NCI-H1694 (cell line): ENCODE measurements at regions not wholly inside any gene's neighbourhood (a gene's known extent, or its start where the extent isn't known, plus 50 kb on each side); places are given as distances from the start of the nearest gene placed in this dataset.

Experiments
- DNase-seq: peaks from one replicate; lab custom pipeline; 2025; lab: John Stamatoyannopoulos, UW

DNA sequence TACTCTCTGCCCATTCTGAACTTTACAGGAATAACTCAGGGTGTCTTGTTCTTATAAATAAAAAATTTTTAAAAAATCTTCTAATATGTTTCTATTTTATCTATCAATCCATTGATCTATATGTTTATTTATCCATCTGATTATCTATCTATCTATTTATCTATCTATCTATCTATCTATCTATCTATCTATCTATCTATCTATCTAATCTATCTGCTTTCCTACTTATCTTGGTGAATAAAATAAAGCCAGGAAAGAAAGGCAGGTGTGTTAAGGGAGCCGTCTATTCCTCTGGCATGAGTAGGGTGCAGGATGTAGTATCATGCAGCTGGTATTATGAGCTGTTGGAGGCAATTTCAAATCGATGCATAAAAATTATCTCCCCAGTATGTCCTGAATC lies 153.0 kb downstream of the FOXA2 start:
- no peak for DNase-seq

DNA sequence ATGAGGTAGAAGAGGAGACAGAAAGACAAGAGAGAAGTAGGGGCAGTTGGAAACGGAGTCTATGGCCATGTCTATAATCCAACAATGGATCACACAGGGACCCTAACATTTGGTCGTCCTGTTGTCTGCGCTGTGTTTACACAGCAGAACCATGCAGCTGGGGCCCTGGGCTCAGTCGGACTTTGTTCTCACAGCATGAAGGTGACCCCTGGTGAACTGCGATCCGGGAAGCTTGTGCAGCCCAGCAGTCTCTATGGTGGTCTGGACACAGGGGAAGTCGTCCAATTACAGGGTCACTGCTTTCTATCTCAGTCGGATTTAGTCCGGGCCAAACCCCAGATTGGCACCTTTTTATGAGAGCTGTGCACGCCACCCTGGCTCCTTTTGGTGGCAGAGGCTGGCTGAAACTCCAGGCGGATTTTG lies 153.6 kb downstream of the FOXA2 start:
- no peak for DNase-seq

DNA sequence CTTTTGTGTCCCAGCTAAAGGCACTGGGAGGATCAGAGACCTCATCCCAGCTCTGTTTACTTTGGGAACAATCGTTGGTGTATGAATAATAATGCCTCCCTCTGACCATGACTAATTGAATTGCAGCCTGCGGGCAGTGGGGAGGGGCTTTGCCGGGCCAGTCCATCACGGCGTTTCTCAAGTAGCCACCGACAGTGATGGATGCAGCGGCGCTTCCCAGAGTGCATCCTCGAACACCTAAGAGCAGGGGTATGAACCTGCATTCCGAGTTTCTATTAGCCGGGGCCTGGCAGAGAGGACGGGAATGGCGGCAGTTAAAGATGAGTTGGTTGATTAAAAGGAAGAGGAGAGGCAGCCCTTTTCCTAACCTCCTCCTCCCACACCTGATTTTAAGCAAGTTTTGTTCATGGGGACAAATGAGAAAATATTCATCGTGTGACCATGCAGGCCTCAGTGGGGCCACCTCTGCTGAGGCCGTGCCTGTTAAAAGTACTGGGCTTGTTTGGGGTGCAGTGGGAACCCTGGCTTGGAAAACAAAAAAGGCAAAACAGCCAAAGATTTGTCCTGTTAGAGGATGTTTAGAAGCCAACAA lies 154.1 kb downstream of the FOXA2 start:
- no peak for DNase-seq

DNA sequence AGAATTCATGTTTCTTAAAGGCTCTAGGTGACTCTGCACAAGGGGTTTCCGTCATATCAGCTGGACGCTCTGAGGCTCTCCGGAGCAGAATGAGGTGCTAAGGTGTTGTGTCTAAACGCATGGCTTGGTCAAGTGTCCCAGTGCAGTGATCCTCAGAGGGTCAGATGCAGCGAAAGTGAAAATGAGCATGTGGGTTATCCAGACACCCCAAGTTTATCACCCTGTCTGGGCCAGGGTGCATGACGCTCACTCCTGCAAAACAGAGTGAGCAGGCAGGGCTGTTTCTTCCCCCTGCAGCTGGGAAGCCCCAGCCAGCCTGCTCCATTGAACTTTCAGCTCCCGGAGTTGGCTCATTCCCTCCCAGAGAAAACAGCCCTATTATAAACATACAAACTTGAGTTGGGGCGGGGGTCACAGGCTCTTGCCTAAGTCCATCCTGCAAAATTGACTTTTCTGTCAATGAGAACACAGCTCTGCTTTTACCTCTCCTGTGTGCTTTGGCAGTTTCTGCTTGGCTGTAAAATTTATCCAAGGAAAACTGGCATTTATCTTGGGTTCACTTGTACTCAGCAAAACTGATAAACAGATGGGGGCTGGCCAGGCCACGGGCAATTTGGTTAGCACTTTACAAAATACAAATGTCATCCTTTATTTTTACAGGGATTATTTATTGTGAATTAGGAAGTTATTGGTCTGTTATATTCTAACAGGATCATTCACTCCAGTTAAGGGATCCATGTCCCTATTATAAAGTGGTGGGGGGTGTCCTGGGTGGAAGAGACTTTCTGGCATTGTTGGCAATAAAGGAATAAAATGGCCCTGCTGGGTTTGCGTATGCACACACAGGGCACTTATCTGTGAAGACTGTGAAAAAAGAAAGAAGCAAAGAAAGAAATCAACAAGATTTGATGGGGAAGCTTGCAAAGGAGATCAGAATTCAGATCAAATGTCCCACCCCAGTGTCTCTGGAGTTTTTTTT lies 154.9 kb downstream of the FOXA2 start:
- no peak for DNase-seq

DNA sequence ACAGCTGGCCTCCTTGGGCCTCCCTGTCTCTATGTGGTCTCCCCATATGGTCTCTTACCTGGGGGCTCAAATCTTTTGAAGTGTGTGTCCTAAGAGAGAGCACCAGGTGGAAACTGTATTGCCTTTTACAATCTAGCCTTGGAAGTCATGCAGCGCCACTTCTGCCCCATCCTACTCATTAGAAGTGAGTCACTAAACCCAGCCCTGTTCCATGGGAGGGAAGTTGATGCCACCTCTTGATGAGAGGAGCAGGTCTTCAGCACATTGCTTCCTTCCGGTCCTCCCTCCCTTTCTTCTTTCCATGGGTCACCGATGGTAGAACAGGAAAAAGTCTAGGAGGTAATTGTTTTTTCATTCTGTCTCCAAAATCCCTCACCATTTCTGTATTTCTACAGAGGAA lies 156.3 kb downstream of the FOXA2 start:
- DNase-seq, result no peak

DNA sequence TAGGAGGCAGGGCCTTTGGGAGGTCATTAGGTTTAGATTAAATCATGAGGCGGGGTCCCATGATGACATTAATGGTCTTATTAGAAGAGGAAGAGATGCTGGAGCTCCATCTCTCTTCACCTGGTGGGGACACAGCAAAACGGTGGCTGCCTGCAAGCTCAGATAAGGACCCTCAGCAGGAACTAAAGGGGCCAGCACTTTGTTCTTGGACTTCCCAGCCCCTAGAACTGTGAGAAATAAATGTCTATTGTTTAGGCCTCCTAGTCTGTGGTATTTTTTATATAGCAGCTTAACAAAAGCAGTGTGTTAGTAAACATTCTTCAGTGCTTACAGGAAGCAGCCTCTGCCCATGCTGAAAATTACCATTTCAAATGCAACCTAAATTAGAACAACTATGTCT lies 157.6 kb downstream of the FOXA2 start:
- DNase-seq, result no peak

DNA sequence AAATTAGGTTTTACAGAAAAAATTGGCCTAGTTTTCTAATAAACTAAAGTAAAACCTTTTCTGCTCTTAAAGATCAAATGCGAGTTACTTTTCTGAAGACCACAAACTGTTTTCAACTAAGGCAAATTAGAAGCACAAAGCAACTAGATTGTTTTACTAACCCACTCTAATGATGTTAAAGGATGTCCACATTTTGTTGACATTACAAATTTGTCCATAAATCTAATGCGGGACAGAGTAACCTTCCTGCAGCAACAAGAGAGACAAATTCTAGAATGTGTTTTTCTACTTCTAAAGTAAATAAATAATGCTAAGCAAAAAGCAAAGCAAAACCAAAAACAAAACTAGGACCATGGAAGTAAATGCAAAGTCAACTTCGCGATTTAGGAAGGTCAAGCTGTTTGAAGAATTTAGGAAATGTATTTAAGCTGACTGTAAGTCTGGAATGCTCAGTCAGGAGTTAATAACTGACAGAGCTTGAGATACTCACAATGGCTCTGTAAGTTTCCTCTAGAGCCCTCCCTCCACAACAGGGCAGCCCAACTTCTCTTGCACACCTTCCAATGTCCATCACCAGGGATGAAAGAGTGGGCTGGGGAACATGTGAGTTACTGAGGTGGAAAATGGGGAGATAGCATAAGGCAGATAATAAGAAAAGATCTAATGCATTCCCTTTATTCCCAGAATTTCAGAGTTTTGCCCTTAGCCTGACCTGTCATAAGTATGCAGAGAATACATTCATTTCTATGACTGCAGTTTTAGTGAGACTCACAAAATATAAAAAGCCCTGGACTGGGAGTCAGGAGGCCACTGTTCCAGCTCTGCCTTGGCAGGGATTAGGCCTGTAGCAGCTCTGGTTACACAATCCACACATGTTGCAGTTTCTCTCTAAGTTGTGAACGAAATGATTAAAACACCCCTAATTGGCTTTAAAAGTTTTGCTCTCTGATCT lies 158.8 kb downstream of the FOXA2 start:
- DNase-seq, result no peak

DNA sequence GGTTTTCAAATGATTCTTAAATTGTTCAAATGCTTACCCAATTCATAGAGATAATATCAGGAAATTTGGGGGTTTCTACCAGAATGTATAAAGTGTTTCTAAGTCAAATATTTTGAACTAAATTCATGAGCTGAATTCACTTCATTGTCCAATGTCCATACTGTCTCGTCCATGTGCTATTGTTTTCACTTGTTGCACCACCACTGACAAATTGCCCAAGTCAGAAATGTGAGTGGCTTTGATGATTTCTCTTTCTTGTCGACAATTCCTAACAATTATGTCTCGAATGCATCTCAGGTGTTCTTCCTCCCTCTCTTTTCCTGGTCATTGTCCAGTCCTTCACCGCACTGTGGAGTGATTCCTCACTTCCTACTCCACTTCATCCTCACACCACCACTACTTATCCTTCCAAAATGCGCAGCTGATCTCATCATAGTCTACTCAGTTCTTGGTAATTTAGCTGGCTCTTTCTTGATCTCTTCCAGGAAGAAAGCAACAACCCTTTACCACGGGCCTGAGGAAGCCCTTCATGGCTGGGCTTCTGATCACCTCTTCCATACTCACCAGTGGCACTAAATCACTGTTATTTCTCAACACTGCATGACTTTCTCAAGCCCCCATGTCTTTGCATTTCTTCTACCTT lies 161.1 kb downstream of the FOXA2 start:
- no peak for DNase-seq

DNA sequence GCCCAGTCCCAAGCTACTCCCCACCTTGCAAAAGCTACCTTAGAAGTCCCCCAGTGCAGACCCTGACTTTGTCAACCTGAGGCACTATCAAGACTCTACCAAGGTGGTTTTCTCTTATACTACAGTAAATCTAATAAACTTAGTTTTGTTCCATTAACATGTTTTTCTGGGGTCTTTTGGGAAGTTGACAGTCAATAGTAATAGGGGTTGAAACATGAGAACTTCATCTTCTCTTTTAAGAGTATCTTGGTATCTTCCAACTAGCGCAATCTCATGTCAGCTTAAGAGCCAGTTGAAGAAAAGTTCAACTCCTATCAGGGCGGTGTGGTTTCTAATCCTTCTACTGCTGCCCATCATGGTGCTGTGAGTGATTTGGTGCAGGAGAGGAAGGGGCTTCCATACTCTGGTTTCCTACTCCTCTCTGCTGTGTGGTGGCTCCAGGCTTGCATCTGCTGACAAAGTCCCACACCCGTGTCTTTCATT lies 164.2 kb downstream of the FOXA2 start:
- no peak for DNase-seq

DNA sequence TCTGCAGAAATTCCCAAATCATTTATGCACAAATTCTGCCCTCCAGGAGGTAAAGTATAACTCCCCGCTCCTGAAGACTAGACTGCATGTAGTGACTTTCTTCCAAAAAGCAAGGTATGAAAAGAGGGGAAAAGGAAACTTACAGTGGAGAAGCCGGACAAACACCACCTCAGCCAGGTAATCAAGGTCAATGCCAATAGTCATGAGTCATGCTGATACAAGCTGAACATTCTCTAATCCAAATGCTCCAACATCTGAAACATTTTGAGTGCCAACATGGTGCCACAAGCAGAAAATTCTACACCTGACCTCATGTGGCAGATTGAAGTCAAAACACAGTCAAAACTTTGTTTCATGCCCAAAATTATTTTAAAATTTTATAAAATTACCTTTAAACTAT lies 165.6 kb downstream of the FOXA2 start:
- DNase-seq, result no peak

DNA sequence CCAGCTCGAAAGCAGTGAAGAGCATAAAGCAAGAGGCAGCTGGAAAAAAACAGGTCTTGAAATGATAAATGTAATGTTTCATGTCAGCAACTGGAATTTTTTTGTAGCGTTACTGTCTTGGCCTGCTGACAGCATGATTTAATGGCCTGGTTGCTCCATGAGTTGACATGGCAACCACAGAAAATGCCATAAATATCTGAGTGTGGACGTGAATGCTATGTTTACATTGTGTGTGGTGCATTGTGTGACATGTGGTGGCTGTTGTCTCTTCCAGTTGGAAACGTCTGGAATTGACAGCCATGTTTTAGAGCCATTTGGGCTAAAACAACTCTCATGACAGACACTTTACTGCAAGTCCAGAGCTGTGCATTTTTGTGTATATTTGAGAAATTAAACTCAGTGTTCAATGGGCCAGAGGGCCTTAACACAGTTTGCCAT lies 170.0 kb downstream of the FOXA2 start:
- DNase-seq, result no peak

DNA sequence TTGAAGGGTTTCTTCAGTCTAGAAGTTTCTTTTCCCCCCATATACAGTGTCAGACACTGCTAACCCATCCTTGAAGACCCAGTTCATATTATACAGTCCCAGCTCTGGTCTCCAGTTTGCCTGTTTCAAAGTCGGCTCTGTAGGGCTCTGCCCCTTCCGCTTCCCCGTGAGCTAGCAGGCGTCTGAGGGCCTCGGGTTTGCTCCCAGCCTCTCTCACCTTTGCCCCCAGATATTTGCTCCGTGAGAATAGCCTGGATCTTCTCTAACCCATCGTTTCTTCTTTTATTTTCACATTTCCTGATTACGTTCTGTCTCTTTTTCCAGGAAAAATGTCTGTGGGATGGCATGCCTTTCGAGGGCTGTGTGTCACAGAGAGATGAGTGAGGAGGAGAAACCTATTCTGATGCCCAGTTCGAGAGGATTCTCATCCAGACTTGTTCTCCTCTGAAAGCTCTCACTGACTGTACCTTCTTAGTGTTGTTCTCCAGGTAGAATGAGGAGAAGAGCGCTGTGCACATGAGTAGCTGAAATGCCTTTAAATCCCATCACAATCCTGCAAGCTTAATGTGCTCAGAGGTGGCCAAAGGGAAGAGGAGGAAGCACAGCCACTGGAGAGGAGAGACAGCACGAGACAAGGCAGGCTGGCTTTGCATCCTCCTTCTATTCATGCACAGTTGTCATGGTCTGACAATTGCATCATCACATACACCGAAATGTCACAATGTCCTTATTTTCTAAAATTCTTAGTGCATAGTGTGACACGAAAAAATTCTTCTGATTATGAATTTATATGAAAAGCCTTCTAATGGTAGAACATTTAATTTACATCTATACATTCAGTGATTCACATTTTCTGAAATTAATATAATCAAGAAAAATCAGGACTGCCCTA lies 171.1 kb downstream of the FOXA2 start:
- no peak for DNase-seq

DNA sequence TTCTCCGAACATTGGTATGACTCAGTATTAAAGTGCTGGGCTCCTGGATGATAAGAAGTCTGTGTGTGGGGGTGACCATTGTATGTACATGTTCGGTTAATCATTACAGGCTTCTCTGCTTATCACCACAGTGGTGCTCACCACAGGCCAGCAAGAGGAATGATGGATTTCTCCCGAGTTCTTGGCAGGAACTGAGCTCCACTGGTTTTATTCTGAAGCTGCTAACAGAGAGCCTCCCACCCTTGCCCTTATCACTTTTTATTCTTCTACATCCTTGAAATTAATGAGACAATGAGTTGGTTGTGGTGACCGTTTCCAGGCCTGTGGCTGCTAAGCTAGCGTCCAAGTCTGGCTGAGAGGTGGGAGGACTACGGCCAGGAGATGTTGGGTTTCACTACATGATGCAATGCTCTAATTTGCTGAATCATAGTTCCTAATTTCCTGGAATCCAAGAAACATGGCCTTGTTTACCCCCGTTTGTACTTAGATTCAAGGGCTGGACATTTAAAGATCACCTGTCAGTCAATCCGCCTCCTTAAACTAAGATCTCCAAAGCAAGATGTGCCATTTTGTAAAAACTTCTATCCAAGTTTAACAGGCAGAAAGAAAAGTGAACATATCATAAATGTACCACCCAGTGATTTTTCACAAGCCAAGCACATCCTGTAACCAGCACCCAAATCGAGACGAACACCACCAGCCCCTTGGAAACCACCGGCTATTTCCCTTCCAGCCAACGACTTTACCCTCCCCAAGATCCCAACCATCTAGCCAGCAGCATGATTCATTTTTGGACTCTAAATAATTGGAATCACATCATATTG lies 172.5 kb downstream of the FOXA2 start:
- no peak for DNase-seq

DNA sequence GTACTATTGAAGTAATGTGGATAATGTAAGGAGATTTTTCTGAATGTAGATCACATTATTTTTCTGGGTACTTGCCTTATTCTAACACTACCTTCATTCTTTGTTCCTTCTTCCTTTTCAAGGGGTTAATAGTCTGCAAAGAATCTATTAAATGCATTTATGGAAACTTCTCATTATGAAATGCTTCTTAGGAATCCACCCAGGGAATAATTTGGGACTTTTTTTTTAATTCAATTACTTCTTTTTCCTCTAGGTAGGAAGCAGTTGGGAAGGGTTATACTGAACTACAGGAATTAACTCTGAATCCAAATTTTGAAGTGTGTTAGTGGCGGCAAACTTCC lies 173.1 kb downstream of the FOXA2 start:
- DNase-seq, result no peak

DNA sequence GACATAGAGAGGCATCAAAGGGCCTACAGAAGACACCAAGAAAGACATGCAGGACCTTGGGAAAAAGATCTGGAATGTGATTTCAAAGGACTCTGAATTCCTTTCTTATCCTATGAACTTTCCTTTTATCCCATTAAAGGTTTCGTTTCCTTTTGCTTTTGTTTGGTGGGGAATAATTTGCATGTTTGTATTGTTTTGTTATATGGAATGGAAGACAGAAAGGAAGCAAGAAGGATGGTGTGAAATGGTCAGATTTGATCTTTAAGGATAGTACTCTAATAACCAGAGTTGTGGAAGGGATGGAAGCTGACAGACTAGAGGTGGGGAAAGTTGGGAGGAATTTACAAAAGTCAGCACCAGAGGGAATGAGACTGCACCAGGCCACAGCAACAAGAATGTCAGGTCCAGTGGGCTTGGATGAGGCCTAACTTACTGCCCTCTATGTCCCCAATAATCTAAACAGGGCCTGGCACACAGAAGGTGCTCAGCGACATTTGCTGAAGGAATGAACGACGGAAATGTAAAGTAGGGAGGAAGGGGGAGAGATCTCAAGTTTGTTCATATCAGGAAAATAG lies 173.7 kb downstream of the FOXA2 start:
- no peak for DNase-seq

DNA sequence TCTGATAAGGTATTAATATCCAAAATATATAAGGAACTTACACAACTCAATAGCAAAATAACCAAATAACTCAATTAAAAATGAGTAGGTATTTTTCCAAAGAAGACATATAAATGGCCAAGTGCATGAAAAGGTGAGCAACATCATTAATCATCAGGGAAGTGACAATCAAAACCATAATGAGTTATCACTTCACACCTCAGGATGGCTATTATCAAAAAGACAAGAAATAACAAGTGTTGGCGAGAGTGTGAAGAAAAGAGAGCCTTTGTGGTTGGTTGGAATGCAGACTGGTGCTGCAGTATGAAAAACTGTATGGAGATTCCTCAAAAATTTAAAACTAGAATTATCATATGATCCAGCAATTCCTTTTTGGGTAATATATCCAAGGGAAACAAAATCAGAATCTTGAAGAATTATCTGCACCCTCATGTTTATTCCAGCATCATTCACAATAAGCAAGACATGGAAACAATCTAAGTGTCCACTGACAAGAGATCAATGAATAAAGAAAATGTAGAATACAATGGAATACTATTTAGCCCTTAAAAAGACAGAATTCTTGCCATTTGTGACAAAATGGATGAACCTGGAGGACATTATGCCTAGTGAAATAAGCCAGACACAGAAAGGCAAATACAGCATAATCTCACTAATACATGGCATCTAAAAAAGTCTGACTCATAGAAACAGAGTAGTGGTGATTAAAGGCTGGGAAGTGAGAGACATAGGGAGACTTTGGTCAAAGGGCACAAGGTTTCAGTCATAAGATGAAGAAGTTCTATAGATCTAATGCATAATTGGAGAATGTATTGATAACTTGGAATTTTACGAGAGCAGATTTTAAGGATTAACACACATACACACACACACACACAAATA lies 175.6 kb downstream of the FOXA2 start:
- DNase-seq, result no peak

DNA sequence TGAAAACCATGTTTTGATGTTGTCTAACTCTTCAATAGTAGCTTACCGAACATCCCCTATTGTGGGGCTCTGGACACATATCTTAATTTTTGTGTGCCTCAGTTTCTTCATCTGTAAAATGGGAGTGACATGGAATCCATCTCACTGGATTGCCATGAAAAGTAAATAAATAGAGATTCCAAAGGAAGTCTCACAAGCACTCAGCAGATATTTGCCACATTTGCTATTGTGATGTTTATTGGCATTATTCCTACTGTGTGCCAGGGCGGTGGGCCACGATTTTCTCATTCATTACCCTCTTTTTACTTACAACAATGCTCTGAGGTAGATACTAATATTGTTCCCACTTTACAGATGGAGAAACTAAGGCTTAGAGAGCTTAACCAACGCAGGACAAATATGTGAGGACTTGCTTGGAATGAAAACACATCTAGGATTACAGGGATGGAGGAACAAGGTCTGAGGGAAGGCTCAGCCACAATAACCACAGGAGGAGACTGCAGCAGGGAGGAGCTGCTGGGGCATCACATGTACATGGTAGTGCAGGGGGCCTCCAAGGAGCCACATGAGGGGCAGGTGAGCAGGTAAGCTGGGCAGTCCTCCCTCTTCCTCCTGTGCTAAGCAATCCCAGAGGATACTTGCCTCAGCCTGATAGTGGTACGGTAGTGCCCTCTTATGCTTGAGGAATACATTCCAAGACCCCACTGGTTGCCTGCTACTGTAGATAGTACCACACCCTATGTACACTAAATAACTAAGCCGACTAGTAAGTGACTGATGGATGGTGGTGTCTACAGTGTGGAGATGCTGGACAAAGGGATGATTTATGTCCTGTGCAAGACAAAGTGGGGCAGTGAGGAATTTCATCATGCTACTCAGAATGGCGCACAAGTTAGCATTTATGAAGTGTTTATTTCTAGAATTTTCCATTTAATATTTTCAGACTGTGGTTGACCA lies 176.9 kb downstream of the FOXA2 start:
- no peak for DNase-seq
